Activated CD4-positive, alpha-beta T cell treated with anti-CD3 and anti-CD28 coated beads, Interleukin-10, Interleukin-2, amounts not matched to agents 100 ng/mL and 50 ng/mL, durations not matched to agents 16 hours and 8 hours (primary cell): ENCODE measurements at regions not wholly inside any gene's neighbourhood (a gene's known extent, or its start where the extent isn't known, plus 50 kb on each side); places are given as distances from the start of the nearest gene placed in this dataset.

Experiments used
- DNase-seq: peaks from one replicate; pipeline ENCODE4 v3.0.0-alpha.2; 2020

DNA sequence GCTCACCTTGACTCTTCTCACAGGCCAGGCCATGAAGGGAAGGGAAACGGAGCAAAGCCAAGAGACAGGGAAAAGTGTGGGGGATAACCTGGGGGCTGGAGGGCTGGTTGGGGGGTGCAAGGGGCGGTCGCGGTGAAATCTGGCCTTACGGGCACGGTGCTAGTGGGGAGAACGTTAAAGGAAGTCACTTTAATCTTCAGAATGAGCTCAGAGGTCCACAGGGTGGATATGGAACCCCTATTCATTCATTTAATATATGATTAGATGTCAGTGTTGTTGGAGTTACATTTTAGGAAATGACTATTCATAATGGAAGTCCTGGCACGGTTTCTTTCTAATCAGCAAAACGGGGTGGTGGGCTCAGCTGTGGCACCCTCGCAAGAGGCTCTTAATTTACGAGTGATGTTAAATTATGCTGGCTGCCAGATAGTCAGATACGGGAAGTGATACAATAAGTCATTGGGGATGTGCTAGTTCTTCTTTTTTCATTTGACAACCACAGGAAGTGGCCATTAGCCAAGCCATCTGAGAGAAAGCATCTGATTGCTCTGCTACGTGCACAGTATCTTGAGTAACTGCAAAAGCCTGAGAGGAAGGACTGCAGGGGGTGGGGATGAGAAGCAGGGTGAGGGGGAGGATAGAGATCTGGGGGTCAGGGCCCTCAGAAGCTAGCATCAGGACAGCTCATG, 253.0 kb downstream of the QKI start:
- DNase-seq: peak; percentile 3

DNA sequence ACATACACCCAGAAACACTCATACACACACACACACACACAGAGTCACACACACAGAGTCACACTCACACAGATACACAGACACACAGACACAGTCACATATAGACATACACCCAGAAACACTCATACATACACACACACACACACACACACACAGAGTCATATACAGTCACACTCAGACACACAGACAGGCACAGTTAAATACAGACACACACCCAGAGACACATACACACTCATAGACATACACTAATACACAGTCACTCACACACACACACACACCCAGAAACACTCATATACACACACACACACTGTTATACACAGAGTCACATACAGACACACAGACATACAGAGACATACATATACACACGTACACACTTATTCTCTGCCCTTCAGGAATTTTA, 250.9 kb downstream of the QKI start:
- no peak for DNase-seq

DNA sequence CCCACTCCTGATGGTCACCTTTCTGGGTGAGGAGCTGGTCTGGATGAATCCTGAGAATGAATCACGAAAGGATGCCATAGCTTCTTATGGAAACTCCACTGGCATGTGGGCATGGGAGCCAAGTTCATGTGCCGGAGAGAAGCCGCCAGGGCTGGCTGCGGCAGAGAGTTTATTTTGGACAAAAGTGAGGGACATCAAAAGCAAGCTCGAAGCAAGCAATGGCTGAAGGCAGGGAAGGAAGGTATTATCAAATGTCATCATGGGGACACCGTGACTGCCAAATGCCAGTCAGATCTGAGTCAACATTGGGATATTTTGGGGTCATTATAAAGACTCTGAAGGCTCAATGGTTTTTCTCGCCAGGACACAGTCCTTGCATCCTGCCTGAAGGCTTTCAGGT, 249.1 kb downstream of the QKI start:
- no peak for DNase-seq

DNA sequence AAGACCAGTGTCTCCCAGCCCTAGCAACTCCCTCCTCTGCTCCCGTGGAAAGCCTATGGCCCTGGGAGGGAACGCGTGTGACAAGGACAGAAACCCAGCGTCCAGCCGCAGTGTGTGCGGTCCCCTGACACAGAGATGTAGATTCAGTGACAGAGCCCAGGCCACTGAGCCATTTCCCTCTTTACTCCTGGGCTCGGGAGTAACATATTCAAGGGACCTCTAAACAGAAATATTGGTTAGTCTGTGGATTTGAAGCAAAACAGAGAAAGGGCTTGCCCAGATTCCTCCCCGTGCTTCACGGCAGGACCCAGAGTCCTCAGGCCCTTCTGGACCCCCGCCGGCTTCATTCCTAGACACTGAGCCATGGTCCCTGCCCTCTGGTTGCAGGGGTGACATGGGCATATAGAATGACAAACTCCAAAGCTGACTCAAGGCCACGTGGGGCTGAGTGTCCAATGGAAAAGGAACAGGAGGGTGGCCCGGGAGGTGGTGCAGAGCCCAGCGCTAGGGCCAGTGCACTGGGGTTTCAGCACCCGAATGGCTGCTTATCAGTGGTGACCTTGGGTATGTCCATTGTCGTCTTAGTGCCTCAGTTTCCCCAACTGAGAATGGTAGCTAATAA, 248.2 kb downstream of the QKI start:
- no peak for DNase-seq

DNA sequence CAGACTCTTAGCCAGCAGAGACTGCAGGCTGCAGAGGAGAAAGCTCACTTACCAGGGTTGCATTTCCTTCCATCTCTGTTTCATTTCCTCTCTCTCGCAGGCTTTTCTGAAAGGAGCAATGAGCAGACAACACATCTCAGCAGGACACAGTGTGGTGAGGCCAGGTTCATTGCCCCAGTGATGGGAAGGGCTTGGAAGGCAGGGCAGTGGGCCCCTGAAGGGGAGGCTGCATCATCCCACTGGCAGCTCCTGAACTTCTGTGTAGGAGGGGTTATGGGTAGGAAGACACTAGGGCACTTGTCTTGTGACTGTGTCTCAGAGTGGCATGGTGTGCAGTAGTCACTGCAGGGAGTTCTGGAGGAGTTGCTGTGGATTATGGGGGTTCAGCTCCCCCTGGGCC, 246.8 kb downstream of the QKI start:
- DNase-seq: no peak

DNA sequence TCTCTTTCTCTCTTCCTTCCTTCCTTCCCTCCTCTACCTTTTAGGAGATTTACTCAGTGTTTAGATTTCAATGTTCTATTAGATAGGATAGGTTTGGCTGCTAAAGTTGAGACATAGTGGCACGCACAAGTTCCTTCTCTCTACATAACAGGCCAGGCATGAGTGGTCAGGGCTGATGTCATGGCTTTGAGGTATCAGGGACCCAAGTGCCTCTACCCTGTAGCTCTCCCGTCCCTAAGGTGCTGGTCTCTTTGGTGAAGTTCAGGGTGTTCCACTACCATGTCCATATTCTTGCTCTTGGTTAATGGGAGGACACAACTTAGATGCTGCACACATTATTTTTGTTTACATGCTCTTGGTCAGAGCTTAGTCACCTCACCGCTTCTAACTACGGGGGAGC, 245.3 kb downstream of the QKI start:
- no peak for DNase-seq

DNA sequence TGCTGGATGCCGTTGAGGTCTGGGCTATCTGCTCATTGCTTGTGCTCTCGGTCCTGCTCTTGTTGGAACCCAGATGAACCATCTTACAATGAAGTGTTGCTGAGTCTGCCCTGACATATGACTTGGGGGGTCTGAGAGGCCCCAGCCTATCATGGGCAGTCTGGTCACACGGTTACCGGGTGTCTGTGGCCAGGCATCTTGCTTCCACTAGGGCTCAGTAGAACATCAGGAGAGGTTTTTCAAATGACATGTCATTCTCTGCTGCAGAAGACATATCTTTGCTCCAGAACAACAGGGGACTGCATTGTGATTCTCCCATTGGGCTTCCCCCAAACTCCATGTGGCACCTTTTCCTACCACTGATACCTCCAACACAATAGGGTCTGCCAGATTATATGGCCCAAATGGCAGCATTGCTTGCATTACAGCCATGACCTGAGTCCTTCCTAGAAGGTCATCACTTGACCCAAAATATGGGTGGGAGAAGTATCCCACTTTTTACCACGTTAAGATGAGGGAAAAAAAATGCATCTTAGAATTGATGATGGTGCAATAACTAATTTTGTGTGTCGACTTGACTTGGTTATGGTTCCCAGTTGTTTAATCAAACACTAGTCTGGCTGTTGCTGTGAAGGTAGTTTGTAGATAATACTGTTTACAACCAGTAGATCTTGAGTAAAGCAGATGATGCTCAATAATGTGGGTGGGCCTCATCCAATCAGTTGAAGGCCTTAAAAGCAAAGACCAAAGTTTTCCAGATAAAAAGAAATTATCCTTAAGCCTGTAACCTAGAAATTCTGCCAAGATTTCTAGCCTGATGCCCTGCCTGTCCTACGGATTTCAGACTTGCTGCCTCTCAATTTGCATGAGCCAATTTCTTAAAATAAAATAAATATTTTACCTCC, 241.0 kb downstream of the QKI start:
- no peak for DNase-seq

DNA sequence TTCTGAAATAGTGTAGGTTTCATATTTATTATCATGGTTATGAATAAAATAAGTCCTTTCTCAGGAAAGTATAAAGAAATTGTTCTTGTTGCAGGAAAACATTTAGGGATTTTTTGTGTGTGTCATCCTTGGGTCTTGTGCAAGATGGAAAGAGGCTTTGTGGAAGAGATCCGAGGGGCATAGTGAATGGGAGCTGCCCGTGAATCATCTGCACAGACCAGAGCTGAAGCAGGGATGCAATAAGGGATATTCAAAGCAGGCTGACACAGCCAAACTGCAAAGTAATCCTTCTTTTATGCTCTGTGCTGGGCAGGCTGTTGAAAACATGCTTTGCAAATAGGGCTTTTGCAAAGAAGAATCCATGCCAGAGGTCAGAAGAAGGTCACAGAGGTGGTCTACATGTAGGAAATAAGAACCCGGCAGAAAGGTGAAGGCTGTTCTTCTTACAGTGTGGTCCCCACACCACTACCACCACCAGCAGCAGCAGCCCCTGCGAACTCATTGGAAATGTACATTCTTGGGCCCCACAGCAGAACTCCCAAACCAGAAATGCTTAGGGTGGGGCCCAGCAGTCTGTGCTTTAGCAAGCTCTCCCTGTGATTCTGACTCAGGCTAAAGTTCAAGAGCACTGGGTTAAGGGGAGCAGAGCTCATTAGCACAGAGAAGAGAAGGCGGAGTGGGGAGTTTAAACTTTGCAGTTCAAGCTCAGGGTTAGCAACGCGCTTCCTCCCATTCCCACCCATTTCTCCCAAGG, 237.6 kb downstream of the QKI start:
- DNase-seq: no peak

DNA sequence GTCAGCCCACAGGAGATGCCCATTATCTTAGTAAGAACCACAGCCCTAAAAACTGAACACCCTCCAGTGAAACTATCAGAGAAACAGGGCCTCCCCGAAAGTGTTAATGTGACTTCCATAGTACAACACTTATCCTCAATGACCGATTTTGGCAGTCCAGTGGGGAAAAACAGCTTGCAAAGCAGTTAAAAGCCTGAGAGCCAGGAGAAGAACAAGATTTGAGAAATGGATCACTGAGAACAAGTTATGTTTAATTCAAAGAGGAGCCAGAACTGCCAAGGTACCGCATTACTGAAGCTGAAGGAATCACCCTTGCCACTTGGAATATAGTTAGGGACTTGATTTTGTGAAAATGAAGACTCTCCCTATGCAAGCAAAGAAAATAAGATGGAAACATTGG, 236.9 kb downstream of the QKI start:
- no peak for DNase-seq

DNA sequence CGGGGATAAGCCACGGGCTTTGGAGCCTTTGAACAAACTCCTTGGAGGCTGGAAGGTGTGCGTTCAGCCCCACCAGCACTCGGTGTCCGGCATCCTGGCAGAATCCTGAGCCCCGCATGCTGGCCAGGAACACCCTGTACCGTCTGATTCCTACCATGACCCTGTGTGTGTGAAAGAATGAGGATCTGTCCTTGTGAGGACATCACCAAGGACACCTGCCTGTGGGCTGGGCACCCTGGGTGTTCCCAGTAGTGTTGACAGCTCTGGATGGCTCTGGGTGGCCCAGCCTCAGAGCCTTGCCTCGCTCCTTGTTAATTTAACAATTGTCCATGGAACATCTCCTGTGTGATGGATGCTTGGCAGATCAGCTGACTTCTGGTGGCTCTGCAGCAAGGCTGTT, 234.3 kb downstream of the QKI start:
- DNase-seq: no peak

DNA sequence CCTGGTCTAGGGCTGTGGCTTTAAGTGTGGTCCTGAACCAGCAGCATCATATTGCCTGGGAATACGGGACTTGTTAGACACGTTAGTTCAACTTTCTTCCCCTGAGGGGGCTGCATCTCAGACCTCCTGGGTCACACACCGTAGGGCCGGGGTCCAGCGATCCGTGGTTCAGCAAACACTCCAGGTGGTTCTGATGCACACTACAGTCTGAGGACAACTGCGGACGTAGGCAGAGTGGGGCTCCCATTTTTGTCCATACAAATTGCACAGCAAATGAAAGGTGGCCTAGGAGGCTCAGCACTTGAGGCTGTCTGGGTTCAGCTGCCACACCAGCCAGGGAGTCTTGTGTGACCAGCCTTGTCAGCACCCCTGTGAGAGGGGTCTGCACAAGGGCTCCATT, 233.1 kb downstream of the QKI start:
- DNase-seq: no peak

DNA sequence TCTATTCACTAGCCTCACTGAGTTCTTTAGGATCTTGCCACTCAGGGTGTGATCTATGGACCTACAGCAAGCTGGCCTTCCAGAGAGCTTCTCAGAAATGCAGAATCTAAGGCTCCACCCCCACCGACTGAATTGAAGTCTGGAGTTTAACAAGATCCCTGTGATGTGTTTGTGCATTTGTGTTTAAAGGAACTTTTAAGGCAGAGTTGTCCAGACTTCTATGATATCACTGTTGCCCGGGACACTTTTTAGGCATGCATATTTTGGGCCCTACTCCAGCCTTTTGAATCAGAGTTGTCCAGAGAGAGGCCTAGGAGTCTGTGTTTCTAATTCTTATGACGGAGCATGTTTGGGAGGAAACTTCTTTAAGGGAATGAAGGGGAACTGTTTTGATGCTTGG, 232.3 kb downstream of the QKI start:
- DNase-seq: no peak

DNA sequence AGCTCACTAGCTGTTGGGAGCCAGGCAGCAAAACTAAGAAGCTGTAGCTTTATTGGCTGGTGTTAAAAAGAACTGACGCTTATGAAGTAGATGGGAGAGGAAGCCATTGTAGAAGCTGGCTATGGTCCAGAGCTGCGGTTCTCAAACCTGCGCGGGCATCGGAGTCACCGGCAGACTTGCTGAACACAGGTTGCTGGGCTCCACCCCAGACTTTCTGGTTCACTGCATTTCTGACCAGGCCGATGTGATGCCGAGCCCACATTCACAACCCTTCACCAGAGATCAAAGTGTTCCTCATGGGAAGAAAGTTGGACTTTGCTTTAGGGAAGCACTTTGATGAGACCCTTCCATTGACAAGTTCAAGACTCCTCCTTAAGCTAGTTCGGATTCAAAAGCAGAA, 231.6 kb downstream of the QKI start:
- no peak for DNase-seq

DNA sequence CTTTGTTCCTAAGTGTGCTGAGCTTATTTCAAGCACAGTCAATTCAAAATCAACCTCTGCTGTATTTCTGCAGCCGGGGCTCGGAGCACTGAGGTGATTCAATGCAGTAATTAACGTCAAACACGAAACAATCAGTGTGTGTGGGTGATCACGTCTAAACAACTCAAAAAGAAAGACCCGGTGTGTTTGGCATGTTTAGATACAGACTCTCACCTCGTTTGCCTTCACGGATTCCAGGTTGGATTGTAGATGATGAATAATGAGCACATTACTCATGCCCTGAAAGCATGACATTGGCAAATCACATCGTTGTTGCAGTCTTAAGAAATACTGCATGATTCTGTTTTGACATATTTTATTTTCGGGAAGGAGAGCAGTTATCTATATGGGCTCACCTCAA, 231.0 kb downstream of the QKI start:
- DNase-seq: no peak

DNA sequence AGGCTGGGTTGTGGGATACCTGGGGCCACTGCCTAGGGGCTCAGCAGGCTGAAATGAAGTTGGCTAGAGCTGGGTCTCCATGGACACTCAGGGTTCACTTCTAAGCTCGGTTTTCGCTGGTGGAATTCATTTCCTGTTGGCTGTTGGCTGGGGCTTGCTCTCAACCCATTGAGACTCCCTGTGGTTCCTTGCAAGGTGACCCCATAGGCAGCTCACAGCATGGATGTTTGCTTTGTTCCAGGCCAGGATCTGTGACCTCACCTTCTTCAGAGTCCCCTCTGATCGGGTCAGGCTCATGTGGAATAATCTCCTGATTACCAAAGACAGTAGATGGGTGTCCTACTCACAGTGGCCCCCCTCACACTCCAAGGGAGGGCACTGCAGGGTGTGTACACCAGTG, 229.3 kb downstream of the QKI start:
- DNase-seq: no peak

DNA sequence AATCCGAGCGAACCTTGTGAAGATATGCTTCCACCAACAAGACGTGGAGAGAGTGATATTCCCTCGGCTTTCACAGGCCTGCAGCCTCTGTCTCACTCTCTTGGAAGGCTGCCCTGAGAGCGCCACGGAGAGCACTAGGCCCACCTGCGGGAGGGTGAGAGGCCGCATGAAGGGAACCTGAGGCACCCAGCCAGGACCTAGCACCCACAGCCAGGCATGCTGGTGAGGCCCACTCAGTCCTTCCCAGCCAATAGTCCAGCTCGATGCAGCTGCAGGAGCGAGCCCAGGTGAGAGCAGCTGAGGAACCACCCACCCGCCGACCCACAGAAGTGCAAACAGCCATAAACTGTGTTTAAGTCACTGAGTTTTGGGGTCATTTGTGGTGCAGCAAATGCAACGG, 227.2 kb downstream of the QKI start:
- DNase-seq: no peak

DNA sequence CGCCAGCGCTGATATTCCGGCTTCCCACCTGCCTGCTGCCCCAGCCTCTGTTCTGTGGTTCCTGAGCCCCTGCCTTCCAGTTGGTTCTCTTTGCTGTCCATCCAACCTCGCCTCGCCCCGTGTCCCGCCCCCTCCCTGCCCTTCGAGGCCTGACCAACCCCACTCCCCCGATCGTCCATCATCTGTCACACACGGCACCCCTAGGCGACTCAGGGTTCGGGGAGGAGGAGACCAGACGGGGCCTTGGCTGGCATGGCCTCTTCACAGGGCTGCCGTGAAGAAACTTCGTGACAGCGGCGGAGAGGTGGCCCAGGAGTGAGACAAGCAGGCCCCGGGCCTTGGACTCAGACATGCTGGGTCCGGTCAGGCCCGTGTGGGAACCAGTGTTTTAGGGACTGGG, 226.1 kb downstream of the QKI start:
- DNase-seq: no peak

DNA sequence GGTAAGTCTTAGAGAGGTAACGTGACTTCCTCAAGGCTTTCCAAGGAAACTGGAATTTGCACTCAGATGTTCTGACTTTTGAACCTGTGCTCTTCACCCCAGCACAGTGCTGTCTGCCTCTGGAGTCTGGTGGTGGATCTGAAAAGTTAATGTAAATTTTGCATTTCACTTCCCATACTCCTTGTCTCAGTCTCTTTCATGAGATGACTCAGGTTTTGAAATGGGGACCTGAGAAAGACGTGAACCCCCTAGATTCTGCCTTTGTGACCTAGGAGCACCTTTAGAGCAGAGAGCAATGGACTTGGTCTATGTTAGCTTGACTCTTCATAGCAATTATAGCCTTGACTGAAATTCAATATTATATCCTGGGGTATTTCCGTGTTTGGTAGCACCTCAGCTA, 223.0 kb downstream of the QKI start:
- DNase-seq: no peak

DNA sequence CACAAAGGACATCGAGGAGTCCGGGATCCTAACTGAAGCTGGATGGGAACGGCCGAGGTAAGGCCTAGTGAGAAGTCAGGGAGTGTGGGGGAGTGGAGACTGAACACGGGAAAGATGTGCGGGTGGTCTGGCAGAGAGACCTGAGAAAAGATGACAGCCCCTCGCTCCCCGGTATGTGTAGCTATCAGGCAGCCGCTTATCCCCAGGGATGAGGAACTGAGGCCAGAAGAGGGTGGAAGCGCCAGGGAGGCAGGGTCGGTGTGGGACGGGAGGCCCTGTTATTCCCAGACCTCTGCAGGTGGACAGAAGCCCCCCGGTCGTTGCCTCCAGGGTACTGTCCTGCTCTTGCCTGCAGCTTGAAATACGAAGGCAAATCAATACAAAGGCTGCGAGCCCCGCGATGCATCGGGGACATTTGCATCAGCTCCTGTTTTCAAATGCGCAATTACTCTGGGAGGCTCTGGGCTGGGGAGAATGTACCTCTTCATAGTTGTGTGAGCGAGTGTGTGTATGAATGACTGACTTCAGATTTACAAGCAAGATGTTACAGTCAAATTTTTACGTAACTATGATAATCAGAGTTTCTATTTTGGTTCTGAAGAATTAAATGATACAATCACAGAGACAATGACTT, 221.3 kb downstream of the QKI start:
- no peak for DNase-seq

DNA sequence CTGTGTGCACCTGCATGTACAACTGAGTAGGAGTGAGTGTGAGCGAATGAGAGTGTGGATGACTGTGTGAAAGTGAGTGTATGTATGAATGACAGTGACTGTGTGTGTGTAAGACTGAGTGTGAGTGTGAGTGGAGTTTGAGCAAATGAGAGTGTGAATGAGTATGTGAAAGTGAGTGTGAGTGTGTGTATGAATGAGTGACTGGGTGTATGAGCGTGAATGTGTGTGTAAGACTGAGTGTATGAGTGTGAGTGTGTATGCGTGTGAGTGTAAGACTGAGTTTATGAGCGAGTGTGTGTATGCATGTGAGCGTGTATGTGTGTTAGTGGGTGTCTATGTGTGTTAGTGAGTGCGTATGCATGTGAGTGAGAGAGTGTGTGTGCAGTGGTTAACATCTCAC, 220.8 kb downstream of the QKI start:
- DNase-seq: no peak

DNA sequence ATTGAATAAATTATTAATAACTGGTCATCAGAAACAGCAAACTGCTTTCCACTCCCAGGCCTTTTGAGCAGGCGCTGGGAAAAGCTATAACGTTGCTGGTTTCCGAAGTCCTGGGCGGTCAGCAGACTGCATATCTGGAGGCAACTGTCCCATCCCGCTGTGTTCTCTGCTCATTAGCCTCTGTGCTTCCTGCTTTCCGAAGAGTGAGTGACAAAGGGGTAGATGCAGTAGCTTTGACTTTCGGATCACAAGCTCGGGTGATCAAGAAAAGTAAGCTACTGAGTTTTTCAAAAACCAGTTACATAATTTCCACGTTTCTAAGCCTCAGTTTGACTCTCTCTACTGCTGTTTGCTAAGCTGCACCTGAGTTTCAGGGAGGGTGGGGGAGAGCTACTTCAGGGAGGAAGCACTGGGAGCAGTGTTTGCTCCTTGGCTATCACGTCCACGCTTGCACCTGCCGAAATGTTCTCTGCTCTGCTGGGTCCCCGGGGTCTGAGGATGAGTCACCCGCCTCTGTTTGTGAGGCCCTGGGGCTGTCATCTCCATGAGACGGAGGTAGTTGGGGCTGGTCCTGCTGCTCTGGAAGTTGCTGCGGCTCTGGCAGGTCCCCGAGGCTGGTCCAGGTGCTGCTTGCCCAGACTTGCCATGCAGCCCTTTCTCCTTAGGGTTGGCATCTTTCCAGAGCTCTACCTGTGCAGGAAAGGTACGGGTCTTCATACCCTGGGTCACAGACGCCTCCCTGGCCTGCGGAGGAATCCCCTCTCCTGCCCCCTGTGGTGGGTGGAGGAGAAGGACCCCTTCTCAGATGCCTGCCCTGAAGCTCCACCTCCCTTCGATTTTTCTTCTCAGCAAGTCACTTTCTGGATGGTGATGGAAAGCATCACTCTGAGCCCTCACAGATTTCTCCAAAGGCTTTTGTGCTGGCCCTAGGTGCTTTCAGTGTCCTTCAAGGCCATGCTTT, 220.0 kb downstream of the QKI start:
- DNase-seq: no peak

DNA sequence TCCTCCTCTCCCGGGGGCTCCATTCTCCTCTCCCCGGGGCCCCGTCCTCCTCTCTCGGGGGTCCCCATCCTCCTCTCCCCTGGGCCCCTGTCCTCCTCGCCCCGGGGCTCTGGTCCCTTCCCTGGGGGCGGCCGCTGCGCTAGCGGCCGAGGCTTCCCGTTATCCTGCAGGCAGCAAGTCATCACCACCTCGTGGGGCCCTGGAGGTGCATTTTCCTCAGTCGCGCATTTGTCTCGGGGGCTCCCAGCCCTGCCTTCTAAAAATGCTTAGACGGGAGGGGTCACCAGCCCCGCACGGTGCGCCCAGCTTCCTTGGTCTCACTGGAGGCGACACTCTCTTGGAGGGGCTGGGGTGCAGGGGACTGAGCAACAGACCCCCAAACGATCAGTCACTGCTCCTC, 216.5 kb downstream of the QKI start:
- DNase-seq: no peak
